GM12872 (cell line): ENCODE measurements at regions not wholly inside any gene's neighbourhood (a gene's known extent, or its start where the extent isn't known, plus 50 kb on each side); places are given as distances from the start of the nearest gene placed in this dataset.

Experiments
- TF ChIP-seq, protein P1 (sequence below): IDR thresholded peaks from 3 replicates; pipeline ENCODE4 v1.5.1; 2011; ENCODE audit warnings: low read depth, mild to moderate bottlenecking, low read length, moderate library complexity; ENCODE audit not compliant: insufficient read depth

DNA sequence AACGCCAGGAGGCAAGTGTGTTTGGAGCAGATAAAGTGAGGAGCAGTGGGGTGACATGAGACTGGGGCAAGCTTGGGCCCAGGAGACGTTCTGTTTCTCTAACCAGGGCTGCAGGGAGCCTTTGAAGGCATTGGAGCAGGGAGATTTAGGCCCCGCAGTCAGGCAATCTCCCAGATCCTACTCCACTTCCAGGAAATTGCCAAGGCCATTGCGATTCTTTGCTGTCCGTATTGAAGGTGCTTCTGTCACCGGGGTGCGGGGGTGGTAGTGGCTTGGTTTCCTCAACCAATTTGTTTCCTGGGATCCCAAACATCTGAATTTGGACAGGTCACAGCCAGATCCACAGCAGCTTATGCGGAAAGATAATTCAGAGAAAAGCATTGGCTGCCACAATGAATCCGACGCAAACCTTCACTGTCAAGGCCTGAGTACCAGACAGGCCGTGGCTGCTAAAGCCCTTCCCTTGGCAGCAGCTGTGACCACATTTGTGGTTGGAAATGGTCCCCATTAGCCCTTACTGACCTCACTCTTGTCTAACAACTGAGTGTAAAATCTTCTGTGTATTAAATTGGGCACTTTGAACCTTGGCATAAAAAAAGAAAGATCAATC, 385.6 kb downstream of the PTPRU start:
- TF ChIP-seq, protein P1, sequence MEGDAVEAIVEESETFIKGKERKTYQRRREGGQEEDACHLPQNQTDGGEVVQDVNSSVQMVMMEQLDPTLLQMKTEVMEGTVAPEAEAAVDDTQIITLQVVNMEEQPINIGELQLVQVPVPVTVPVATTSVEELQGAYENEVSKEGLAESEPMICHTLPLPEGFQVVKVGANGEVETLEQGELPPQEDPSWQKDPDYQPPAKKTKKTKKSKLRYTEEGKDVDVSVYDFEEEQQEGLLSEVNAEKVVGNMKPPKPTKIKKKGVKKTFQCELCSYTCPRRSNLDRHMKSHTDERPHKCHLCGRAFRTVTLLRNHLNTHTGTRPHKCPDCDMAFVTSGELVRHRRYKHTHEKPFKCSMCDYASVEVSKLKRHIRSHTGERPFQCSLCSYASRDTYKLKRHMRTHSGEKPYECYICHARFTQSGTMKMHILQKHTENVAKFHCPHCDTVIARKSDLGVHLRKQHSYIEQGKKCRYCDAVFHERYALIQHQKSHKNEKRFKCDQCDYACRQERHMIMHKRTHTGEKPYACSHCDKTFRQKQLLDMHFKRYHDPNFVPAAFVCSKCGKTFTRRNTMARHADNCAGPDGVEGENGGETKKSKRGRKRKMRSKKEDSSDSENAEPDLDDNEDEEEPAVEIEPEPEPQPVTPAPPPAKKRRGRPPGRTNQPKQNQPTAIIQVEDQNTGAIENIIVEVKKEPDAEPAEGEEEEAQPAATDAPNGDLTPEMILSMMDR, result no peak

DNA sequence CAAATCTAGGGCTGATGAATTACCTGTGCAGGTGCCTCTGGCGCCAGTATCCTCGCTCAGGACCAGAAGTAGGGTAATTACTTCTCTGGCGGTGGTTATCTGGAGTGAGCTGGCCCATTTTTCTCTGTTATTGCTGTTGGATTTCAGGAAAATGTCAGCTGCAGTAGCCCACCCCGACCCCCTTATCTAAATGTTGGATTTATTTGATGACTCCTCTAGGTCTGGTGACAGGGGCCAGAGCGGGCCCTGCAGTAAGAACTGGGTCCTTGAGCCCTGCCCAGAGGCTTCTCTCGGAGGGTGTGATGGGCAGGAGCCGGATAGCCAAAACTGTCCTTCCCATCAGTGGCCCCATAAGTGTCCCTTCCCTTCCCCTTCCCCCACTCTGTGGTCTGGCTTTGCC, 384.3 kb downstream of the PTPRU start:
- TF ChIP-seq, protein P1, result no peak

- TF ChIP-seq, protein P1, result no peak
Measured at GRCh38 chr1:29607236-29607635, 370.9 kb downstream of the PTPRU start.

- TF ChIP-seq, protein P1, result no peak
Measured at GRCh38 chr1:29603622-29604021, 367.3 kb downstream of the PTPRU start.

DNA sequence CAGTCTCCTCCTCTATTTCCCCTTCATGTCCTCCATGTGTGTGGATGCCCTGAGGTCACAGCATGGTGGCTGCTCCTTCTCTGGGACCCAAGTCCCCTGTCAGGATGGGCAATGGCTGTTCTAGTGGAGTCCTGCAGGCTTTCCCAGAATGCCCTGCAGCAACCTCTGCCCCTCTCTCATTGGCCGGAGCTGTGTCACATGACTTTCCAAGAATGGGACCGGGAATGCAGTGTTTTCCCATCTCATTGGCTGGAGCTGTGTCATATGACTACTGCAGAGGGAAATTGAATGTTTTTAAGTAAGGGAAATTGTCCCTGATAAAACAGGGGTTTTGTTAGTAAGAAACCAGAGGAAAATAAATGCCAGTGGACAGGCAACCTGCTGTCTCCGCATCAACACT, 365.9 kb downstream of the PTPRU start:
- TF ChIP-seq, protein P1, result no peak

DNA sequence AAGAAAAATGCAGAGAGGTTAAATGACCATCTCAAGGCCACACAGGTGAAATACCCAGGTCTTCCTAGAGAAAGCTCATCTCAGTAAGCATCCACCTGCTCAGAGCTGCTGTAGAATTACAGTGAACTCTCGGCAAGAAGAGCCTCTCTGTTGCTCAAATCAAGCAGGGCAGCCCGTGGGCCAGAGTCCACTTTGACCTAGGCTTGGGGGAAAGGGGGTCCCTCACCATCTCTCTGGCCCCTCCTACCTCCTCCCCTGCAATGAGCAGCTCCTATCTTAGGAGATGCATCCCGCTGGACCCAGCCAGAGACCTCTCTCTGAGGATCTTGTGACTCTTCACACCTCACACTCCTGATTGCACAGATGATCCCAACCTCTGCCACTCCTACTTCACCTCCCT, 364.7 kb downstream of the PTPRU start:
- TF ChIP-seq, protein P1, result no peak

DNA sequence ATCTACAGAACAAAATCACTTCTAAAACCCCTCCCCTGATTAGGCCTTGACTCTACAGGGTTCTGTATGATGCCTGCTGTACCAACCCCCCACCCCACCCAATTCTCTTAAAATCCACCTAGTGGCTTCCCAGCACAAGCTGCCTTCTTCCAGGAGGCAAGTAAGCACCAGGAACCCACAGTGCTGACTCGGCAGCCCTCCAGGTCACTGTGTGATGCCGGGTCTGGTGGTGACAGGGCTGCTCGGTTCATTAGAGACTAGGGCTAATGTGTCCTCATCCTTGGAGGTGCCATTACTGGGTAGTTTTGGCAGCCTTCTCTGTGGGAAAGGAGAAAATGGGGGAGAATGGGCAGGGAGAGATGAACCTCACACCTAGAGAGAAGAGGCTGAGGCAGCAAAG, 363.5 kb downstream of the PTPRU start:
- TF ChIP-seq, protein P1, result no peak

GRCh38 chr1:29599071-29599470, 362.7 kb downstream of the PTPRU start:
- TF ChIP-seq, protein P1, result no peak
